ENCODE measurements at regions not wholly inside any gene's neighbourhood (a gene's known extent, or its start where the extent isn't known, plus 50 kb on each side); places are given as distances from the start of the nearest gene placed in this dataset.

DNA sequence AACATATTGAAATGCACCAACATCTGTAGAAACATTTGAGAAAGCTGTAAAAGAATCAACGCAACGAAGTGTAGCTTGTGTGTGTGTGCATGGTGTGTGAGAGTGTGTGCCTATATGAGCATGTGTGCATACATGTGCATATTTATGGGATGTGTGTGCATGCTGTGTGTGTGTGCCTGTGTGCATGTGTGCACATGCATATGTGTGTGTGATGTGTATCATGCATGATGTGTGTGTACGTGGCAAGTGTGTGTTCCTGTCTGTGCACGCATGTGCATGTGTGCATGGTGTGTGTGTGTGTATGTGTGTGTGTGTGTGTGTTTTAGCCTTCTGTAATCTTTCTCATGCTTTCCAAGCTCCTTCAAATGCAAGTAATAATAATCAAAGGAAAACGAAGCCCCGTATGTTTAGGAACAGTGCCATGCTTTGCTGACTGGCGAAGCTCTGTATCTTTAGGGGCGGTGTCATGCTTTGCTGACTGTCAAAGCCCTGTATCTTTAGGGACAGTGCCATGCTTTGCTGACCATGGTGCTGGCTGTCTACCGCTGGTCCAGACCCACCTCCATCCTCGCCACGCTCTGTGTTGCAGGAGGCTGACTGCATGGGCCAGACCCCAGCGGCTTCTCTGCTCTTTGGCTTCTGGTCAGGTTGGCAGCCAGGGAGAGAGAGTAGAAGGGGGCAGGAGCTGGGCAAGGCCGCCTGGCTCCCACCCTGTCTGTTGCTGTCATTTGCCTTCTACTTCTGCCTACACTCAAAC lies 129.2 kb downstream of the ASB1 start:
- no peaks in the 10 kb centered on the region for H3K9me3 ChIP-seq (ENCODE audit: control insufficient read depth, insufficient read depth, low read depth, low read length)
- H3K4me1 ChIP-seq (ENCODE audit: control insufficient read depth, extremely low read depth, insufficient read depth, low read length), result no peaks in the 10 kb centered on the region
- no peaks in the 10 kb centered on the region for H3K27me3 ChIP-seq (ENCODE audit: control insufficient read depth, insufficient read depth, low read length)
- no peak overlapping the region for H3K4me3 ChIP-seq (replicated peaks in 1 of 4; ENCODE audit: control extremely low read depth in 1 of 4, insufficient read depth in 1 of 4, low read depth in 3 of 4, low read length in 4 of 4)
- DNase-seq (ENCODE audit: low read depth in 2 of 2), result no peak
- H3K27ac ChIP-seq (ENCODE audit: insufficient read depth, low read length), result no peak overlapping the region
- H3K79me2 ChIP-seq (ENCODE audit: control insufficient read depth, insufficient read depth, low read length), result no peaks in the 10 kb centered on the region
- H2AFZ ChIP-seq (ENCODE audit: low read length), result no peak overlapping the region
- H4K20me1 ChIP-seq (ENCODE audit: control insufficient read depth, extremely low read depth, insufficient read depth, low read length), result no peaks in the 10 kb centered on the region
- TF ChIP-seq, protein P1, sequence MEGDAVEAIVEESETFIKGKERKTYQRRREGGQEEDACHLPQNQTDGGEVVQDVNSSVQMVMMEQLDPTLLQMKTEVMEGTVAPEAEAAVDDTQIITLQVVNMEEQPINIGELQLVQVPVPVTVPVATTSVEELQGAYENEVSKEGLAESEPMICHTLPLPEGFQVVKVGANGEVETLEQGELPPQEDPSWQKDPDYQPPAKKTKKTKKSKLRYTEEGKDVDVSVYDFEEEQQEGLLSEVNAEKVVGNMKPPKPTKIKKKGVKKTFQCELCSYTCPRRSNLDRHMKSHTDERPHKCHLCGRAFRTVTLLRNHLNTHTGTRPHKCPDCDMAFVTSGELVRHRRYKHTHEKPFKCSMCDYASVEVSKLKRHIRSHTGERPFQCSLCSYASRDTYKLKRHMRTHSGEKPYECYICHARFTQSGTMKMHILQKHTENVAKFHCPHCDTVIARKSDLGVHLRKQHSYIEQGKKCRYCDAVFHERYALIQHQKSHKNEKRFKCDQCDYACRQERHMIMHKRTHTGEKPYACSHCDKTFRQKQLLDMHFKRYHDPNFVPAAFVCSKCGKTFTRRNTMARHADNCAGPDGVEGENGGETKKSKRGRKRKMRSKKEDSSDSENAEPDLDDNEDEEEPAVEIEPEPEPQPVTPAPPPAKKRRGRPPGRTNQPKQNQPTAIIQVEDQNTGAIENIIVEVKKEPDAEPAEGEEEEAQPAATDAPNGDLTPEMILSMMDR (conservative IDR thresholded peaks at IDR 0.05 in 1 of 2, IDR thresholded peaks at IDR 0.05 in 1 of 2; ENCODE audit: low read depth in 1 of 2, low read length in 2 of 2), result no peak
- no peak for TF ChIP-seq EZH2 (IDR thresholded peaks at IDR 0.05; ENCODE audit: low read length, missing control alignments)
- no peak overlapping the region for H3K4me2 ChIP-seq (ENCODE audit: extremely low read depth, insufficient read depth, low read length)
- no peak overlapping the region for H3K9ac ChIP-seq (ENCODE audit: insufficient read depth, low read length)
- H3K36me3 ChIP-seq (ENCODE audit: control insufficient read depth, insufficient read depth, low read length), result no peaks in the 10 kb centered on the region

DNA sequence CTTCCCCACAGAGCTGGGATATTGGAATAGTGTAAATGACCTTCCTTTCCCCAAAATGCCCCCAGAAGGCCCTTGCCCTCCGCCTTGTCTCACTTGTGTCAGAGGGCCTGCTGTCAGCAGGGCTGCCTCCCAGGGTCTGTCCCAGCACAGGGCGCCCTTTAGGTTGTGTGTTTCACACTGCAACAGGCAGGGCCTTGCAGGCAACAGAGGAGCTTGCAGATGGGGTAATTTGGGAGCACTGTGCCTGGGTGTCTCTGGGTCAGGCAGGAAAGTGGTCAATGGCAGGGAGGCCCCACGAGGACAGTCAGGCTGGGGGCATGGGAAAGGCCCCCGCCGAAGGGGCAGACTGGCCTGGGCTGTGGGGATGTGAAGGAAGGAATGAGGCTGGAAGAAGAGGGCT lies 130.7 kb downstream of the ASB1 start:
- no peak for TF ChIP-seq EZH2 (IDR thresholded peaks at IDR 0.05; ENCODE audit: low read length, missing control alignments)
- TF ChIP-seq, protein P1 (conservative IDR thresholded peaks at IDR 0.05 in 1 of 2, IDR thresholded peaks at IDR 0.05 in 1 of 2; ENCODE audit: low read depth in 1 of 2, low read length in 2 of 2), result no peak
- H3K9me3 ChIP-seq (ENCODE audit: control insufficient read depth, insufficient read depth, low read depth, low read length), result no peaks in the 10 kb centered on the region
- DNase-seq (ENCODE audit: low read depth in 2 of 2), result no peak
- no peak overlapping the region for H3K4me3 ChIP-seq (replicated peaks in 1 of 4; ENCODE audit: control extremely low read depth in 1 of 4, insufficient read depth in 1 of 4, low read depth in 3 of 4, low read length in 4 of 4)
- no peaks in the 10 kb centered on the region for H3K79me2 ChIP-seq (ENCODE audit: control insufficient read depth, insufficient read depth, low read length)
- H2AFZ ChIP-seq (ENCODE audit: low read length), result no peak overlapping the region
- no peak overlapping the region for H3K9ac ChIP-seq (ENCODE audit: insufficient read depth, low read length)
- H3K27me3 ChIP-seq (ENCODE audit: control insufficient read depth, insufficient read depth, low read length), result no peaks in the 10 kb centered on the region
- no peaks in the 10 kb centered on the region for H4K20me1 ChIP-seq (ENCODE audit: control insufficient read depth, extremely low read depth, insufficient read depth, low read length)
- no peaks in the 10 kb centered on the region for H3K4me1 ChIP-seq (ENCODE audit: control insufficient read depth, extremely low read depth, insufficient read depth, low read length)
- H3K36me3 ChIP-seq (ENCODE audit: control insufficient read depth, insufficient read depth, low read length), result no peaks in the 10 kb centered on the region
- no peak overlapping the region for H3K27ac ChIP-seq (ENCODE audit: insufficient read depth, low read length)
- no peak overlapping the region for H3K4me2 ChIP-seq (ENCODE audit: extremely low read depth, insufficient read depth, low read length)

DNA sequence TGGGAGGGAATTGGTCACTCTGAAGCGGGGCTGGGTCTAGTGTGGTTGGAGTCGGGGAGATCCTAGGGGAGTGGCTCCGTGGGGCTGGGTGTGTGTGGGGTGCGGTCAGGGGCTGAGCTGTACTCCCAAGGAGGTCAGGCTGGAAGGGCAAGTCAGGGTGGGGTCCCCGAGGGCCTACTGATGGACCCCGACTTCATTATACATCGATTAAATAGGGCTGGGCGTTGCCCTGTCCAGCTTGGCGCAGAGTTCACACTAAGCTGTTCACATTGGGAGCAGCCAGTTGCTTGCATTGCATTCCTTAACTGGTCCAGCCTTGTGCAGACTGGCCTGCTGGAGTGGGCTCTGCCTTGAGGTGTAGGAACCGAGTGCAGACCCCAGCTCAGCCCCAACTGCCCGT lies 131.2 kb downstream of the ASB1 start:
- H3K9ac ChIP-seq (ENCODE audit: insufficient read depth, low read length), result no peak overlapping the region
- DNase-seq (ENCODE audit: low read depth in 2 of 2), result no peak
- H2AFZ ChIP-seq (ENCODE audit: low read length), result no peak overlapping the region
- H3K4me2 ChIP-seq (ENCODE audit: extremely low read depth, insufficient read depth, low read length), result no peak overlapping the region
- H3K36me3 ChIP-seq (ENCODE audit: control insufficient read depth, insufficient read depth, low read length), result no peaks in the 10 kb centered on the region
- H3K79me2 ChIP-seq (ENCODE audit: control insufficient read depth, insufficient read depth, low read length), result no peaks in the 10 kb centered on the region
- TF ChIP-seq, protein P1 (conservative IDR thresholded peaks at IDR 0.05 in 1 of 2, IDR thresholded peaks at IDR 0.05 in 1 of 2; ENCODE audit: low read depth in 1 of 2, low read length in 2 of 2), result no peak
- no peak for TF ChIP-seq EZH2 (IDR thresholded peaks at IDR 0.05; ENCODE audit: low read length, missing control alignments)
- H3K27me3 ChIP-seq (ENCODE audit: control insufficient read depth, insufficient read depth, low read length), result no peaks in the 10 kb centered on the region
- H4K20me1 ChIP-seq (ENCODE audit: control insufficient read depth, extremely low read depth, insufficient read depth, low read length), result no peaks in the 10 kb centered on the region
- no peak overlapping the region for H3K4me3 ChIP-seq (replicated peaks in 1 of 4; ENCODE audit: control extremely low read depth in 1 of 4, insufficient read depth in 1 of 4, low read depth in 3 of 4, low read length in 4 of 4)
- no peak overlapping the region for H3K27ac ChIP-seq (ENCODE audit: insufficient read depth, low read length)
- no peaks in the 10 kb centered on the region for H3K4me1 ChIP-seq (ENCODE audit: control insufficient read depth, extremely low read depth, insufficient read depth, low read length)
- H3K9me3 ChIP-seq (ENCODE audit: control insufficient read depth, insufficient read depth, low read depth, low read length), result no peaks in the 10 kb centered on the region

All from fibroblast of lung (primary cell).